ENCODE measurements at regions not wholly inside any gene's neighbourhood (a gene's known extent, or its start where the extent isn't known, plus 50 kb on each side); places are given as distances from the start of the nearest gene placed in this dataset.
"Not testable (repeated sequence)": the region's sequence is repeated elsewhere in the genome, so short reads cannot be mapped to it uniquely, and the experiment has no call there.

DNA sequence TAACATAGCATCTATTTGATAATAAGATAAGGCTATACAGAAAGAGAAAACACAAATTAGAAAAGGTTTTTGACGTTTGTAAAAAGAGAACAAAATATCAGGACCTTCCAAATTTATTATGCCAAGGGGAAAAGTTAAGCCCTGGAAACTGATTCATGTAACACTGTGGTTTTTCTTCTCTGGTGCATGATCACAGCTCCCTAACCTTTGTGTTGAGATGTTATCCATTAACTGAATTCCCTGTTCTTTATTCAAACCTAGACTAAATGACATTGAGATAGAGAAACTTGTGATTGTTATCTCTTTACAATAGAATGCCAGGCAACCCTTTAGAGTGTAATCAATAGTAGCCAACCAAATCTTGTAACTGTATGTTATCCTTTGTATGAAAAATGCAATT lies 141.5 kb upstream of the NRG3 start:
- DNase-seq (ENCODE audit: low read depth in 2 of 2) = no peak

DNA sequence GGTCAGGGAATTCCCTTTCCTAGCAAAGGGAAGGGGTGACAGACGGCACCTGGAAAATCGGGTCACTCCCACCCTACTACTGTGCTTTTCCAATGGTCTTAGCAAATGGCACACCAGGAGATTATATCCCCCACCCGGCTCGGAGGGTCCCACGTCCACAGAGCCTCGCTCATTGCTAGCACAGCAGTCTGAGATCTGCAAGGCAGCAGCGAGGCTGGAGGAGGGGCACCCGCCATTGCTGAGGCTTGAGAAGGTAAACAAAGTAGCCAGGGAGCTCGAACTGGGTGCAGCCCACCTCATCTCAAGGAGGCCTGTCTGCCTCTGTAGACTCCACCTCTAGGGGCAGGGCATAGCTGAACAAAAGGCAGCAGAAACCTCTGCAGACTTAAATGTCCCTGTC lies 139.8 kb upstream of the NRG3 start:
- not testable (repeated sequence) for DNase-seq (ENCODE audit: low read depth in 2 of 2)

- DNase-seq (ENCODE audit: low read depth in 2 of 2) = no peak
Measured at GRCh38 chr10:81759111-81759510, 115.9 kb upstream of the NRG3 start.

DNA sequence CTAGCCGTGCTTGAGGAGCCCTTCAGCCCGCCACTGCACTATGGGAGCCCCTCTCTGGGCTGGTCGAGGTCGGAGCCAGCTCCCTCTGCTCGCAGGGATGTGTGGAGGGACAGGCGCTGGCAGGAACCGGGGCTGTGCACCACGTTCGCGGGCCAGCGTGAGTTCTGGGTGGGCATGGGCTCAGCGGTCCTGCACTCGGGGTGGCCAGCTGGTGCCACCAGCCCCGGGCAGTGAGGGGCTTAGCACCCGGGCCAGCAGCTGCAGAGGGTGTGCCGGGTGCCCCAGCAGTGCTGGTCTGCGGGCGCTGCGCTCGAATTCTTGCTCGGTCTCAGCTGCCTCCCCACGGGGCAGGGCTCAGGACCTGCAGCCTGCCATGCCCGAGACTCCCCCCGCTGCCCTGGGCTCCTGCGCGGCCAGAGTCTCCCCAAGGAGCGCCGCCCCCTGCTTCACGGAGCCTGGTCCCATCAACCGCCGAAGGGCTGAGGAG lies 90.8 kb upstream of the NRG3 start:
- no peak for DNase-seq (ENCODE audit: low read depth in 2 of 2)

DNA sequence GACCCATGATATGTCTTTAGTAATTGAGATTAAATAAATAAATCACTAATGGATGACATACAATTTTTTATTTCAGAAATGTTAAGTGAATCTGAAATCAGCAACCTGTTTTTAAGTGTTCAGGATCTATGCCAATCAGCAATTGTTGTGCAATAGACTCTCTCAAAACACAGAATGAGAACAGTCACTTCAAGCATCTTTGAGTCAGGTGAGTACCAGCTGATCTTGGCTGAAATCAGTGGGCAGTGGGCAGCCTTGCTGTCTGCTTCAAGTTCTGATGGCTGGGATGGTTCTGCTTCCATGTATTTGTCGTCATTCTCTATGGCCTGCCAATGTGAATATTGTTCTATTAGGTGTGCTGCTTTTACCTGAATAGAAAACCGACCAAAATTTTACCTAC lies 82.3 kb upstream of the NRG3 start:
- DNase-seq (ENCODE audit: low read depth in 2 of 2) = no peak

DNA sequence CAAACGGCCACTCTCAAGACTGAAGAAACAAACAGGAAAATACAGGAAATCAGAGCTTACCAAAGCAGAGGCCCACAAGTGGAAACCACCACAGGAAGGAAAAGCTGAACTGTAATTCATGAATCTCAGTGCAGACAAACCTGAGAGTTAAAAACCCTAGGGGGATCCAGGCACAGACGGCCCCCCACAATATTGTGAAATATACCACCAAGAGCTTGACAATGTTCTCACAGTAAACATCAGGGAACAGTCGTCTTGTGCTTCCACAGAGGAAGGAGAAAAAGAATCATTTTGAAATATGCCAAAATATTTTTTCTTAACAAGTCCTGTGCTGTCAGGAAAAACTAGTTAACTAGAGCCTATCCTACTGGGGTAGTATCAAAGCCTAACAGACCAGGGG lies 68.2 kb upstream of the NRG3 start:
- no peak for DNase-seq (ENCODE audit: low read depth in 2 of 2)

GRCh38 chr10:81814842-81815241 lies 60.2 kb upstream of the NRG3 start:
- DNase-seq (ENCODE audit: low read depth in 2 of 2) = no peak

DNA sequence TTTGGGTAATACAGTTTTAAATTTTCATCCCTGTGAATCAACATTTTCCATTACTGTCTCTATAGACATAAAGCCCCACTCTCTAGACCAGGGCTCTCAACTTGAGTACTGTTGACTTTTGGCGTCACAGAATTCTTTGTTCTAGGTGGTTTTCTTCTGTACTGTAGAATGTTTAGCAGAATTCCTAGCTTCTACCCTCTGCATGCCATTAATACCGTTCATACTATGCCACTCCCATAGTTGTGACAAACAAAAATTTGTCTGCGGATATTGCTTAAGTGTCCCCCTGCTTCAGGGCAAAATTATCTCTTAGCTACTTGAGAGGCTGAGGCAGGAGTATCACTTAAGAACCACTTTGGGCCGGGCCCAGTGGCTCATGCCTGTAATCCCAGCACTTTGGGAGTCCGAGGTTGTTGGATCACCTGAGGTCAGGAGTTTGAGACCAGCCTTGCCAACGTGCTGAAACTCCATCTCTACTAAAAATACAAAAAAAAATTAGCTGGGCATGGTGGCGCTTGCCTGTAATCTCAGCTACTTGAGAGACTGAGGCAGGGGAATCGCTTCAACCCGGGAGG lies 57.3 kb upstream of the NRG3 start:
- no peak for DNase-seq (ENCODE audit: low read depth in 2 of 2)

- DNase-seq (ENCODE audit: low read depth in 2 of 2) = no peak
Measured at GRCh38 chr10:81820418-81820817, 54.6 kb upstream of the NRG3 start.
